Effector memory CD8-positive, alpha-beta T cell (primary cell): ENCODE measurements at regions not wholly inside any gene's neighbourhood (a gene's known extent, or its start where the extent isn't known, plus 50 kb on each side); places are given as distances from the start of the nearest gene placed in this dataset.
"Not testable (repeated sequence)": the region's sequence is repeated elsewhere in the genome, so short reads cannot be mapped to it uniquely, and the experiment has no call there.

ENCODE experiments used
- ATAC-seq: fragments of 150-1000 bp; cut with Tn5 transposase; replicated peaks from 2 replicates; pipeline ENCODE4 v1.10.0; 2021; ENCODE audit warnings: mild to moderate bottlenecking, moderate library complexity
- DNase-seq, 3 experiments: peaks; one replicate each; pipeline ENCODE4 v3.0.0; 2021
- H3K27ac Mint-ChIP-seq, 2 donors: one replicate each; pipeline ENCODE4 v1.8.0; 2022; ENCODE audit warnings: mild to moderate bottlenecking in 2 of 2, mixed read lengths in 2 of 2, moderate library complexity in 2 of 2
- H3K27me3 Mint-ChIP-seq, 2 donors: one replicate each; pipeline ENCODE4 v1.8.0; 2022; ENCODE audit warnings: mixed read lengths in 2 of 2
- H3K36me3 Mint-ChIP-seq: one replicate; pipeline ENCODE4 v1.8.0; 2022; ENCODE audit warnings: mild to moderate bottlenecking, moderate library complexity, mixed read lengths; ENCODE audit not compliant: insufficient read depth
- H3K4me1 Mint-ChIP-seq, 2 donors: one replicate each; pipeline ENCODE4 v1.8.0; 2022; ENCODE audit warnings: low read depth in 2 of 2, mixed read lengths in 2 of 2
- H3K4me3 Mint-ChIP-seq, 2 donors: one replicate each; pipeline ENCODE4 v1.8.0; 2022; ENCODE audit warnings: mild to moderate bottlenecking in 2 of 2, mixed read lengths in 2 of 2, moderate library complexity in 2 of 2
- H3K9me3 Mint-ChIP-seq, 2 donors: one replicate each; pipeline ENCODE4 v1.8.0; 2022; ENCODE audit warnings: mixed read lengths in 2 of 2

- H3K4me3 Mint-ChIP-seq, ATAC-seq, H3K27ac Mint-ChIP-seq, H3K9me3 Mint-ChIP-seq, H3K27me3 Mint-ChIP-seq, H3K36me3 Mint-ChIP-seq, H3K4me1 Mint-ChIP-seq, DNase-seq: not testable (repeated sequence)
Measured at GRCh38 chr6:56729166-56729565, 86.5 kb upstream of the DST start.

GRCh38 chr6:56727097-56727850 is 84.6 kb upstream of the DST start:
- Mint-ChIP-seq H3K27me3 (no peaks in the 10 kb centered on the region), H3K9me3 (no peaks in the 10 kb centered on the region), H3K4me1 (no peaks in the 10 kb centered on the region), H3K27ac (no peak overlapping the region), H3K4me3 (no peak overlapping the region), H3K36me3 (no peaks in the 10 kb centered on the region)
- ATAC-seq (no peak), DNase-seq (no peak)

DNA sequence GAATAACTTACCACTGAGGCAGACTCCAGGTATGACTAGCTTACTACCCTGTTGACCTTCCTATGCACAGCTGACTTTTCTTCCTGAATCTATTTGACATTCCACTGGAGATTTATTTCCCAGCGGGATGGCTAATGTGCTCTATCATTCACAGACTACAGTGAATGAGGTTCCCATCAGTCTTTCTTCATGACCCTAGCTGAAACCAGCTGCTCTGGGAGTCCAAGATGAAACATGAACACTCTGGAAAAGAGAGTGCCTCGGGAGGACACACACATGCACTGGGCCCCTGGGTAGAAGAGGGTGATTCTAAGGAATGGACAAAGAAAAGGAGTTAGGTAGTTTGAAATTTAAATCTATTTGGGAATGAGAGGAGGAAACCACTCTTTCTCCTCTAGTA is 82.6 kb upstream of the DST start:
- ATAC-seq (no peak), DNase-seq (no peak)
- Mint-ChIP-seq H3K36me3 (no peaks in the 10 kb centered on the region), H3K9me3 (no peaks in the 10 kb centered on the region), H3K27me3 (no peaks in the 10 kb centered on the region), H3K4me1 (no peaks in the 10 kb centered on the region), H3K4me3 (no peak overlapping the region), H3K27ac (no peak overlapping the region)

DNA sequence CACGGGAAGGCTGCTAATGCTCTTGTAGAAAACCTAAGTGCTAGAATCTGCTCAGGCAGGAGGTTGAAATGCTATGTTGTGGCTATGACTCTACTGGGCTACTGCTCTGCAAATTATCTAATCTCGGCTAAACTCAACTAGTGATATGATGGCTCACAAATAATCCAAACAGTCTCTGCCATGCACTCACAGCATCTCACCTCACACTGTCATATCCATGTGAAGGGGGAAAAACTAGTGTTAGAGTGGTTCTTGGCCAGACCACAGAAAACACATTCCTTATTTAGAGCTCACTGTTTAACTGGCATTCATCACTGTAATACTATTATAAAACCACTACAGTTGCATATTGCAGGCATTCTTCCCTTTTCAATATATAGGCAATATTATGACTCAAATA is 81.8 kb upstream of the DST start:
- ATAC-seq (no peak), DNase-seq (no peak)
- no peak overlapping the region for H3K4me3 Mint-ChIP-seq
- no peaks in the 10 kb centered on the region for H3K4me1 Mint-ChIP-seq
- no peaks in the 10 kb centered on the region for H3K36me3 Mint-ChIP-seq
- no peak overlapping the region for H3K27ac Mint-ChIP-seq
- H3K9me3 Mint-ChIP-seq: no peaks in the 10 kb centered on the region
- H3K27me3 Mint-ChIP-seq: no peaks in the 10 kb centered on the region

- no peak for ATAC-seq
- no peak for DNase-seq
Measured at GRCh38 chr6:56720882-56721281, 78.2 kb upstream of the DST start.

GRCh38 chr6:56720202-56720601 is 77.5 kb upstream of the DST start:
- not testable (repeated sequence) for ATAC-seq, H3K9me3 Mint-ChIP-seq, H3K4me3 Mint-ChIP-seq, H3K36me3 Mint-ChIP-seq, DNase-seq, H3K4me1 Mint-ChIP-seq, H3K27me3 Mint-ChIP-seq, H3K27ac Mint-ChIP-seq

More at GRCh38 chr6:56720882-56721281, 78.2 kb upstream of the DST start:
- H3K9me3 Mint-ChIP-seq: no peaks in the 10 kb centered on the region
- H3K27ac Mint-ChIP-seq: no peak overlapping the region
- H3K4me3 Mint-ChIP-seq: no peak overlapping the region
- no peaks in the 10 kb centered on the region for H3K36me3 Mint-ChIP-seq
- no peaks in the 10 kb centered on the region for H3K4me1 Mint-ChIP-seq
- no peaks in the 10 kb centered on the region for H3K27me3 Mint-ChIP-seq

DNA sequence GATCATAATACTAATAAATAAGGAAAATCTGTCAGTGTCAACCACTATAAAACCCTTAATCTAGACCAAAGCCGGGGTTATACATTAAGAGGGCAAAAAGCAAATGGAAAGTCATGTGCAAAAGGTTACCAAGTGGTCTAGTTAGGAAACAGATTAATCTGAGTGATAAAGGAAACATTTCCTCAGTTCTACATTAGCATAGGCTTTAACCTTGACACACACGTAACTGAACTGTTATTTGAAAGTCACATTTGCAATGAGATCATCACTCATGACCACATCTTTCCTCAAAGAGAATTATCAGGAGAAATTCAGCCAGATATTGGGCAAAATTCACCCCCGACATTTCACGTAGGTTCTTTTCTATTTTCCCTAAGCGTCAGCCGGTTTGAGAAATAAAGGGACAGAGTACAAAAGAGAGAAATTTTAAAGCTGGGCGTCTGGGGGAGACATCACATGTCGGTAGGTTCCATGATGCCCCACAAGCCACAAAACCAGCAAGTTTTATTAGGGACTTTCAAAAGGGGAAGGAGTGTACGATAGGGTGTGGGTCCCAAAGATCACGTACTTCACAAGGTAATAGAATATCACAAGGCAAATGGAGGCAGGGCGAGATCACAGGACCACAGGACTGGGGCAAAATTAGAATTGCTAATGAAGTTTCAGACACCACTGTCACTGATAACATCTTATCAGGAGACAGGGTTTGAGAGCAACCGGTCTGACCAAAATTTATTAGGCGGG is 76.8 kb upstream of the DST start:
- not testable (repeated sequence) for H3K36me3 Mint-ChIP-seq, H3K27me3 Mint-ChIP-seq, DNase-seq, H3K9me3 Mint-ChIP-seq, H3K4me1 Mint-ChIP-seq, H3K4me3 Mint-ChIP-seq, ATAC-seq, H3K27ac Mint-ChIP-seq

DNA sequence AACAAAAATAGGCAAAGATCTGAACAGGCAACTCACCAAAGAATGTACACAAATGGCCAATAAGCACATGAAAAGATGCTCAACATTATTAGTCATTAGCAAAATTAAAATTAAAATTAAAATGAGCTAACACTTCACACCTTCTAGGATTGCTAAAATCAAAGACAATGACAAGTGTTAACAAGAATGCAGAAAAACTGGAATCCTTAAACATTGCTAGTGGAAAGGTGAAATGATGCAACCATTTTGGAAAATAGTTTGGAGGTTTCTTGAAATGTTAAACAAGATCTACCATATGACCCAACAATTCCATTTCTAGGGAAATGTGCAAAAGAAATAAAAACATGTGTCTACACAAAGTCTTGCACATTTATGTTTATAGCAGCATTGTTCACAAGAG is 75.5 kb upstream of the DST start:
- ATAC-seq: no peak
- no peaks in the 10 kb centered on the region for H3K36me3 Mint-ChIP-seq
- no peaks in the 10 kb centered on the region for H3K4me1 Mint-ChIP-seq

DNA sequence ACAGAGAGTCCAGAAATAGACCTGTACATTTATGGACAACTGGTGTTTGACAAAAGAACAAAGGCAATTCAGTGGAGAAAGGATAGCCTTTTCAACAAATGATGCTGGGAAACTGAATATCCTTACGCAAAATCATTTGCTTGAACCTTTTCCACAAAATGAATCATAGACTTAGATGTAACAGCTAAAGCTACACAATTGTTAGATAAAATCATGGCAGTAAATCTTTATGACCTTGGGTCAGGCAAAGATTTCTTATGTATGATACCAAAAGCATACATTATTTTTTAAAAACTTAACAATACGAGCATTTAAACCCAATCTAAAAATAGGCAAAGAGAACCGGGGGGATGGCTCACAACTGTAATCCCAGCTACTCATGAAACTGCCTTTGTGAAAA is 73.5 kb upstream of the DST start:
- no peak overlapping the region for H3K4me3 Mint-ChIP-seq
- DNase-seq (no peak), ATAC-seq (no peak)
- H3K27ac Mint-ChIP-seq: no peak overlapping the region
- peaks cover 0 to 2% of the 10 kb centered on the region in 2 donors for H3K9me3 Mint-ChIP-seq
- no peaks in the 10 kb centered on the region for H3K27me3 Mint-ChIP-seq
- H3K4me1 Mint-ChIP-seq: no peaks in the 10 kb centered on the region
- H3K36me3 Mint-ChIP-seq: peaks cover 3% of the 10 kb centered on the region

More for the DNA sequence above, 75.5 kb upstream of the DST start:
- Mint-ChIP-seq H3K4me3 (no peak overlapping the region), H3K27me3 (no peaks in the 10 kb centered on the region), H3K27ac (no peak overlapping the region), H3K9me3 (no peaks in the 10 kb centered on the region)
- DNase-seq: no peak

DNA sequence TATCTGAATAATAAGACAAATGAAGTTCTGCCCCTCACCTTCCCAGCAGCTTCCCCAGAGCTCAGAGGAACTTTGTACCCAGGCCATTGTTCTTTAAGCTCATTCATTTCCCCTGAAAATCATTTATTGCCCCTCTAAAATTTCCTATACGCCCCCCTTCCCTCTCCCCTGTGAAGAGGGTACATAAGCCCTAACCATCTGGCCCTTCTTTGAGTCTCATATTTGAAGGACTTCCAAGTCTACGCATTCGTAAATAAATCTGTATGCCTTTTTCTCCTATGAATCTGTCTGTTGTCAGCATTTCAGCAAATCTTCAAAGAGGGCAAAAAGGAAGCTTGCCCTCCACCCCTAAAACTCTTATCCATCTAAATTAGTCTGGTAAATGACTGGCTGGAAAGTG is 73.1 kb upstream of the DST start:
- Mint-ChIP-seq H3K4me3 (no peak overlapping the region), H3K9me3 (peaks cover 0 to 2% of the 10 kb centered on the region in 2 donors), H3K36me3 (peaks cover 3% of the 10 kb centered on the region), H3K27me3 (no peaks in the 10 kb centered on the region), H3K27ac (no peak overlapping the region), H3K4me1 (no peaks in the 10 kb centered on the region)
- DNase-seq: no peak
- no peak for ATAC-seq

DNA sequence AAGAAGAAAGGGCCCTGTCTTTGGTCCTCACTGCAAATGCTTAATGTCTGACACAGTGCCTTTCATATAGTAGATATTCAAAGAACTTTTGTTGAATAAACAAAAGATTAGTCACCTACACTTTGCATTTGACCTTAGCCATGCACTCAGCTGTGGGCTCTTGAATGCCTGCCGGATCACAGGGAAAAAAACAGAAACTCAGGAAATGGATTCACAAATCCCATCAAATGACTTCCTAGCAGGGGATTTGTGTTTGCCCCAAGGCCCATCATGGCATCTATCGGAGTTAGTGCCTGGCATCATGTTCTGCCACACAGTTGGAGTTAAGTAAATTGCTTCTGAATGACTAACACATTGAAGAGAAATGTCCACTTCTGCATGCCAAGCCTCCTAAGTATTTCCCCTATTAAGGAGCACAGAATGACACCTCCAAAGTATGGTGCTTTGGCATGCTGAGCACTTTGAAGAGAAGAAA is 72.3 kb upstream of the DST start:
- Mint-ChIP-seq H3K4me3 (no peak overlapping the region), H3K36me3 (peaks cover 3% of the 10 kb centered on the region), H3K27me3 (no peaks in the 10 kb centered on the region), H3K27ac (no peak overlapping the region), H3K4me1 (no peaks in the 10 kb centered on the region), H3K9me3 (peaks cover 0 to 2% of the 10 kb centered on the region in 2 donors)
- no peak for DNase-seq
- no peak for ATAC-seq

DNA sequence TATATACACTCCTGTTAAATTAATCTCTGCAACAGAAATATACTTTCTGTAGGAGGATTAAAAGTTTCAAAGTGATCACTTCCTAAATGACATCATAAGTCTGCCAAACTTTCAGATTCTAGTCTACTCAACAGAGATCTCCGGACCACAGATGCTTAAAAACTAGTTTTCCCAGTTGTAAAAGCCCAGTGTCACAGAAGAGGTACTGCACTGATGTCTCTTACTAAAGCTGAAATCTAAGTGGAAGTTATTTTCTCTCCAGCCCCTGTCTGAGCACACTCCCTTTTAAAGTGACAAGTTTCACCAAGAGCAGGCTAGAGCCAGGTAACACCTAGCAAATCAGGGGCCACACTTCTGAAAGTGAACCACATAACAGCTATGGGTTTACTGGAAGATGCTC is 71.6 kb upstream of the DST start:
- Mint-ChIP-seq H3K36me3 (peaks cover 3% of the 10 kb centered on the region), H3K9me3 (peaks cover 0 to 2% of the 10 kb centered on the region in 2 donors), H3K4me1 (no peaks in the 10 kb centered on the region), H3K27me3 (no peaks in the 10 kb centered on the region), H3K4me3 (no peak overlapping the region), H3K27ac (no peak overlapping the region)
- ATAC-seq (no peak), DNase-seq (no peak)

- Mint-ChIP-seq H3K27ac (no peak overlapping the region), H3K9me3 (peaks cover 0 to 2% of the 10 kb centered on the region in 2 donors), H3K4me1 (no peaks in the 10 kb centered on the region), H3K27me3 (no peaks in the 10 kb centered on the region), H3K36me3 (peaks cover 3% of the 10 kb centered on the region), H3K4me3 (no peak overlapping the region)
- DNase-seq: no peak
- ATAC-seq: no peak
Measured at GRCh38 chr6:56713254-56713672, 70.6 kb upstream of the DST start.

DNA sequence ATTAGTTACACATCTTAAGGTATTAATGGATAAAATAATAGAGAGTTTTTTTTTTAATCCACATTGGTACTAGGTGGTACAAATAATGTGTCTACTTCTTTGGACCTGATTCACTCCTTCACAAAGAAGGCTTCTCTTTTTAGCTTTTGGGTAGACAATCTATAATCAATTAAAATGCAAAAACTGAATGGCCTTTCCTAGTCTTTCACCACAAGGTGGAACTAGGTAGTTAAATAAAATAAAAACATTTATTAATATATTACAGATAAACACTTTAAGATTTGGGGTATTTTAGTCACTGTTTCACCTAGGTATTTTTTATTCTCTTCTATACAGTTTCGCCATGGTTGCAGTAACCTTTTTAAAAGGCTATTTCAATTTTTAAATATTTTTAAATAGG is 68.3 kb upstream of the DST start:
- Mint-ChIP-seq H3K27ac (no peak overlapping the region), H3K4me1 (no peaks in the 10 kb centered on the region), H3K9me3 (peaks cover 0 to 2% of the 10 kb centered on the region in 2 donors), H3K4me3 (no peak overlapping the region), H3K36me3 (peaks cover 3% of the 10 kb centered on the region), H3K27me3 (no peaks in the 10 kb centered on the region)
- no peak for DNase-seq
- no peak for ATAC-seq
